Loucy (cell line): ENCODE measurements at regions not wholly inside any gene's neighbourhood (a gene's known extent, or its start where the extent isn't known, plus 50 kb on each side); places are given as distances from the start of the nearest gene placed in this dataset.

Experiments used
- CTCF ChIP-seq: fragments of 200-600 bp; sonication (generic); conservative IDR thresholded peaks from 2 replicates; pipeline ENCODE4 v1.5.1; 2014; ENCODE audit warnings: mild to moderate bottlenecking, antibody characterized with exemption, low read length
- EZH2phosphoT487 ChIP-seq: fragments of 200-600 bp; IDR thresholded peaks from 2 replicates; pipeline ENCODE4 v1.6.1; 2018; ENCODE audit warnings: antibody characterized with exemption, mild to moderate bottlenecking, moderate library complexity, borderline replicate concordance

GRCh38 chr4:126530996-126531585, 1101.7 kb upstream of the INTU start:
- no peak for TF ChIP-seq CTCF
- TF ChIP-seq EZH2phosphoT487: no peak
